ENCODE measurements at regions not wholly inside any gene's neighbourhood (a gene's known extent, or its start where the extent isn't known, plus 50 kb on each side); places are given as distances from the start of the nearest gene placed in this dataset.
"Not testable (repeated sequence)": the region's sequence is repeated elsewhere in the genome, so short reads cannot be mapped to it uniquely, and the experiment has no call there.

- TF ChIP-seq CTCF (IDR thresholded peaks at IDR 0.05; ENCODE audit: low read depth, low read length, poor library complexity, severe bottlenecking); EZH2phosphoT487 (IDR thresholded peaks at IDR 0.05; ENCODE audit: borderline replicate concordance, low read length): not testable (repeated sequence)
These were observed 520.1 kb downstream of the LTN1 start for GRCh38 chr21:28472543-28472942.
